MCF 10A (cell line): ENCODE measurements at regions not wholly inside any gene's neighbourhood (a gene's known extent, or its start where the extent isn't known, plus 50 kb on each side); places are given as distances from the start of the nearest gene placed in this dataset.
A peak's percentile ranks its signal among the peaks of the same experiment; 100 is the strongest.
"Not testable (repeated sequence)": the region's sequence is repeated elsewhere in the genome, so short reads cannot be mapped to it uniquely, and the experiment has no call there.

ENCODE experiments used
- BruUV-seq: library from RNA; stranded (reverse); fragments of 400-500 nt; replicated peaks from 2 replicates; lab custom pipeline; 2021; lab: Mats Ljungman, UMichigan
- CTCF ChIA-PET: fragments of 300-600 bp; sonication (Branson Sonifier 250); formaldehyde crosslinking; extraction: SDS; loops from one replicate; lab custom pipeline; 2021; ENCODE audit warnings: antibody characterized with exemption, inconsistent platforms; lab: Yijun Ruan, JAX
- POLR2A ChIA-PET: fragments of 300-600, 350-650 bp; sonication (Branson Sonifier 250); formaldehyde crosslinking; extraction: SDS; loops from one replicate; lab custom pipeline; 2020; ENCODE audit warnings: antibody characterized with exemption, inconsistent platforms; lab: Yijun Ruan, JAX
- DNase-seq: peaks from one replicate; pipeline ENCODE4 v3.0.0-alpha.2; 2018; ENCODE audit not compliant: unreplicated experiment
- H3K27ac Mint-ChIP-seq: one replicate; pipeline ENCODE4 v1.8.0; 2022; ENCODE audit warnings: mild to moderate bottlenecking, low read depth, mixed read lengths; ENCODE audit not compliant: unreplicated experiment
- H3K27me3 Mint-ChIP-seq: one replicate; pipeline ENCODE4 v1.8.0; 2022; ENCODE audit warnings: mixed read lengths; ENCODE audit not compliant: insufficient read depth, unreplicated experiment
- H3K36me3 Mint-ChIP-seq: one replicate; pipeline ENCODE4 v1.8.0; 2022; ENCODE audit warnings: mild to moderate bottlenecking, moderate library complexity, mixed read lengths; ENCODE audit not compliant: insufficient read depth, unreplicated experiment
- H3K4me1 Mint-ChIP-seq: one replicate; pipeline ENCODE4 v1.8.0; 2022; ENCODE audit warnings: mixed read lengths; ENCODE audit not compliant: insufficient read depth, unreplicated experiment
- H3K4me3 Mint-ChIP-seq: one replicate; pipeline ENCODE4 v1.8.0; 2022; ENCODE audit warnings: mild to moderate bottlenecking, moderate library complexity, mixed read lengths; ENCODE audit not compliant: unreplicated experiment
- H3K9me3 Mint-ChIP-seq: one replicate; pipeline ENCODE4 v1.8.0; 2022; ENCODE audit warnings: mixed read lengths; ENCODE audit not compliant: unreplicated experiment
- CTCF ChIP-seq: fragments of 200-600 bp; IDR thresholded peaks from one replicate; pipeline ENCODE4 v1.8.0; 2022; ENCODE audit warnings: antibody characterized with exemption, mild to moderate bottlenecking; ENCODE audit not compliant: unreplicated experiment
- intact Hi-C: fragments of 100-400 bp; cut with micrococcal nuclease; formaldehyde crosslinking; loops from 2 replicates; pipeline ENCODE4 v1.14.1; 2022

GRCh38 chr6:86756640-86757229 is 180.6 kb upstream of the HTR1E start:
- Mint-ChIP-seq H3K4me1 (no peaks in the 10 kb centered on the region), H3K27me3 (no peaks in the 10 kb centered on the region), H3K27ac (no peak overlapping the region), H3K9me3 (peaks cover 8% of the 10 kb centered on the region), H3K4me3 (no peak overlapping the region), H3K36me3 (no peaks in the 10 kb centered on the region)
- DNase-seq: no peak
- no TSS peak for BruUV-seq
- ChIA-PET CTCF (interaction anchor here (0.7 kb wide), 1 partner anchor 54 kb away, joined by 3 read pairs; no protein-coding TSS in a partner anchor), POLR2A (no interaction called here)
- intact Hi-C loops: no loop called here
- no peak for TF ChIP-seq CTCF

- no peak overlapping the region for H3K27ac Mint-ChIP-seq
- intact Hi-C loops: no loop called here
- ChIA-PET CTCF (no interaction called here), POLR2A (no interaction called here)
- no peak for TF ChIP-seq CTCF
- no peak overlapping the region for H3K4me3 Mint-ChIP-seq
- H3K27me3 Mint-ChIP-seq: no peaks in the 10 kb centered on the region
- no peaks in the 10 kb centered on the region for H3K4me1 Mint-ChIP-seq
- no peaks in the 10 kb centered on the region for H3K36me3 Mint-ChIP-seq
- DNase-seq: peak; percentile 14
- no TSS peak for BruUV-seq
- no peaks in the 10 kb centered on the region for H3K9me3 Mint-ChIP-seq
These were observed 193.3 kb upstream of the HTR1E start for GRCh38 chr6:86744048-86744447.

GRCh38 chr6:86738078-86738477 is 199.2 kb upstream of the HTR1E start:
- intact Hi-C loops: no loop called here
- CTCF ChIA-PET: no interaction called here
- H3K27ac Mint-ChIP-seq: no peak overlapping the region
- POLR2A ChIA-PET: no interaction called here
- no peak for TF ChIP-seq CTCF
- H3K27me3 Mint-ChIP-seq: no peaks in the 10 kb centered on the region
- H3K4me3 Mint-ChIP-seq: no peak overlapping the region
- DNase-seq: no peak
- peaks cover 11% of the 10 kb centered on the region for H3K9me3 Mint-ChIP-seq
- no TSS peak for BruUV-seq
- H3K36me3 Mint-ChIP-seq: no peaks in the 10 kb centered on the region
- H3K4me1 Mint-ChIP-seq: no peaks in the 10 kb centered on the region

GRCh38 chr6:86731631-86732030 is 205.7 kb upstream of the HTR1E start:
- H3K4me1 Mint-ChIP-seq, CTCF ChIA-PET, BruUV-seq, DNase-seq, POLR2A ChIA-PET, H3K27me3 Mint-ChIP-seq, H3K27ac Mint-ChIP-seq, H3K36me3 Mint-ChIP-seq, H3K4me3 Mint-ChIP-seq, intact Hi-C loops: not testable (repeated sequence)
- H3K9me3 Mint-ChIP-seq: peaks cover 20% of the 10 kb centered on the region

- CTCF ChIA-PET, H3K4me3 Mint-ChIP-seq, DNase-seq, H3K27ac Mint-ChIP-seq, intact Hi-C loops, H3K27me3 Mint-ChIP-seq, POLR2A ChIA-PET, H3K36me3 Mint-ChIP-seq, H3K4me1 Mint-ChIP-seq, BruUV-seq: not testable (repeated sequence)
- peaks cover 20% of the 10 kb centered on the region for H3K9me3 Mint-ChIP-seq
These were observed 206.6 kb upstream of the HTR1E start for GRCh38 chr6:86730772-86731171.
